ENCODE measurements at regions not wholly inside any gene's neighbourhood (a gene's known extent, or its start where the extent isn't known, plus 50 kb on each side); places are given as distances from the start of the nearest gene placed in this dataset.

DNA sequence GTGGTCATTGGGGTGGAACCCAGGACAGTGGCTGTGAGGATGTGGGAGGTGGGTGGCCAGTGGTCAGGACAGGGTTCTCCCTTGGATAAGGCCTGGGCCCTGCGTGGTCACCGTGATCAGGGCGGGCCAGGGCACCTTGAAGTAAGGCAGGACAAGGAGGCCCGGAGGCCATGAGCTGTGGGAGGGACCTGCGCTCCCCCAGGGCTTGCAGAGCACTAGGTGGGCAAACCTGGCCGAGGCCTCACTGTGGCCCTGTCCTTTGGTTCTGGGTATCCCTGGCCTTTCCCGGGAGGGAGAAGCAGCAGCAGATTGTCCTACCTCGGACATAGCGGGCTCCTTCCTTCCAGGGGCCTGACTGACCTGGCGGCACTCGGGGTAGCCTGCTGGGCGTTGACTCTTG is 144.8 kb upstream of the RET start:
- peak; percentile 10 for DNase-seq (ENCODE audit: low spot score)
- in situ Hi-C loops (cut with MboI; ENCODE audit: low sequenced_read_pairs, unreplicated experiment), result no loop called here
- TF ChIP-seq CTCF (IDR thresholded peaks at IDR 0.05; ENCODE audit: borderline replicate concordance, control extremely low read depth, extremely low read depth, insufficient read depth, missing control alignments), result no peak

- TF ChIP-seq CTCF (IDR thresholded peaks at IDR 0.05; ENCODE audit: borderline replicate concordance, control extremely low read depth, extremely low read depth, insufficient read depth, missing control alignments), result no peak
- DNase-seq (ENCODE audit: low spot score), result peak; percentile 27
- in situ Hi-C loops (cut with MboI; ENCODE audit: low sequenced_read_pairs, unreplicated experiment), result no loop called here
Measured at GRCh38 chr10:42932735-42933447, 144.0 kb upstream of the RET start.

- in situ Hi-C loops (cut with MboI; ENCODE audit: low sequenced_read_pairs, unreplicated experiment), result no loop called here
- no peak for TF ChIP-seq CTCF (IDR thresholded peaks at IDR 0.05; ENCODE audit: borderline replicate concordance, control extremely low read depth, extremely low read depth, insufficient read depth, missing control alignments)
- DNase-seq (ENCODE audit: low spot score), result peak; percentile 24
Measured at GRCh38 chr10:42933448-42934340, 143.2 kb upstream of the RET start.

DNA sequence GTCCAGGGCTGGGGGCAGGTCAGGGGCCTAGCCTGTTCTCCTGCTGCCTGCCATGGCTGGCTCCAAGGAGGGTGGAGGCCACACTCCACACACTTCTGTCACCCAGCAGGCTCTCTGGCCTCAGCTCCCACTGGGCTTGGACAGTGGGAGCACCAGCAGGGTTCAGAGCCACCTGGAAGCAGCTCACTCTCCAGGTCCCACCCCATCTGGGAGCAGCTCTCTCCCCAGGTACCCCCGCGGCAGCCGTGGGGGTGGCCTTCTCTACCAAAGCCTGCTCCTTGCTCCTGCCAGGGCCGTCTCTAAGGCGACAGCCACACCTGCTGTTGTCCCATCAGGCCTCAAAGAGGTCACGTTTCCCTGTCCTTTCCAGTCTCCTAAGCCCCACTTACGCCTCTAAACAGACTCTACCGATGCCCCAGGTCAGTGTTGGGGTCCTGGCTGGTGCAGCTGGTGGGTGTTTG is 142.5 kb upstream of the RET start:
- DNase-seq (ENCODE audit: low spot score), result peak; percentile 21
- in situ Hi-C loops (cut with MboI; ENCODE audit: low sequenced_read_pairs, unreplicated experiment), result no loop called here
- no peak for TF ChIP-seq CTCF (IDR thresholded peaks at IDR 0.05; ENCODE audit: borderline replicate concordance, control extremely low read depth, extremely low read depth, insufficient read depth, missing control alignments)

GRCh38 chr10:42934842-42935241 is 142.0 kb upstream of the RET start:
- in situ Hi-C loops (cut with MboI; ENCODE audit: low sequenced_read_pairs, unreplicated experiment), result no loop called here
- TF ChIP-seq CTCF (IDR thresholded peaks at IDR 0.05; ENCODE audit: borderline replicate concordance, control extremely low read depth, extremely low read depth, insufficient read depth, missing control alignments), result no peak
- peak; percentile 5 for DNase-seq (ENCODE audit: low spot score)

DNA sequence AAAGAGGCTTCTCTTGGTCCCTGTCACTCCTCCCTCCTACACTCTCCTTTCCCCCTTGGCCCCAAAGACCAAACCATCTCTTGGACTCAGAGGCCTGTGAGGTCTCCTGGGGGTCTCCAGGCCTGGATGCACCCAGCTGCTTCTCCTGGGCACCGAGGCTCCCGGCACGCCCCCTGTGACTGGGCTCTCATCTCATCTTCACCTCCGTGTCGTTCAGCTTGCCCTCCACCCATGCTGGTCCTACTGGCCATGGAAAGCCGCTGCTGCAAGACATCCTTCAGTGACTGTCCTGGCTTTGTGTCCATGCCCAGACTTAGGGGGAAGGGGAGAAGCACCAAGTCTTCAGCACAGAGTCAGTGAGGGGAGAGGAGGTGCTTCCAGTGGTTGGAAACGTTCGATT is 141.4 kb upstream of the RET start:
- DNase-seq (ENCODE audit: low spot score), result peak; percentile 9
- in situ Hi-C loops (cut with MboI; ENCODE audit: low sequenced_read_pairs, unreplicated experiment), result no loop called here
- no peak for TF ChIP-seq CTCF (IDR thresholded peaks at IDR 0.05; ENCODE audit: borderline replicate concordance, control extremely low read depth, extremely low read depth, insufficient read depth, missing control alignments)
